B cell (primary cell): ENCODE measurements at regions not wholly inside any gene's neighbourhood (a gene's known extent, or its start where the extent isn't known, plus 50 kb on each side); places are given as distances from the start of the nearest gene placed in this dataset.
"Not testable (repeated sequence)": the region's sequence is repeated elsewhere in the genome, so short reads cannot be mapped to it uniquely, and the experiment has no call there.

ENCODE experiments used
- ATAC-seq: fragments of 200-7000 bp; cut with Tn5 transposase; one replicate; pipeline ENCODE4 v1.10.0; 2021; ENCODE audit warnings: low read depth, mild to moderate bottlenecking, moderate number of reproducible peaks, moderate library complexity
- CTCF ChIA-PET: fragments of 350-600 bp; sonication (Branson Sonifier 250); formaldehyde crosslinking; loops from one replicate; lab custom pipeline; 2021; ENCODE audit warnings: antibody characterized with exemption, inconsistent platforms; lab: Charles Lee
- POLR2A ChIA-PET: fragments of 350-600 bp; sonication (Branson Sonifier 250); formaldehyde crosslinking; loops from one replicate; lab custom pipeline; 2021; ENCODE audit warnings: antibody characterized with exemption; lab: Charles Lee
- DNase-seq: peaks from one replicate; pipeline ENCODE4 v3.0.0; 2013
- H2AFZ ChIP-seq: 2 replicates; pipeline ENCODE4 v1.6.1; 2012; ENCODE audit warnings: mild to moderate bottlenecking, low read depth, low read length; ENCODE audit not compliant: insufficient read depth, poor library complexity, severe bottlenecking
- H3K27ac ChIP-seq, 2 donors: 1 replicate in 1 of 2; 2 replicates in 1 of 2; pipeline ENCODE4 v1.5.1; 2012 to 2013; ENCODE audit warnings: low read length in 2 of 2, mild to moderate bottlenecking in 2 of 2, moderate library complexity in 1 of 2
- H3K27me3 ChIP-seq, 4 experiments: fragments of 200-600 bp in 1 of 4; sonication (generic) in 1 of 4; replicated peaks in 1 of 4; 1 replicate in 2 of 4; 2 replicates in 2 of 4; pipeline versions ENCODE4 v1.6.1 to v1.7.0; 2013 to 2016; ENCODE audit warnings: low read length in 3 of 4, mild to moderate bottlenecking in 2 of 4, mixed read lengths in 1 of 4, moderate library complexity in 1 of 4; ENCODE audit not compliant: insufficient read depth in 4 of 4, control insufficient read depth in 3 of 4; ENCODE audit errors: control extremely low read depth in 1 of 4
- H3K36me3 ChIP-seq, 2 experiments: replicated peaks in 1 of 2; 1 replicate in 1 of 2; 2 replicates in 1 of 2; pipeline versions ENCODE4 v1.6.1 to v1.7.1; 2013; ENCODE audit warnings: low read length in 1 of 2; ENCODE audit not compliant: insufficient read depth in 2 of 2, control insufficient read depth in 1 of 2; ENCODE audit errors: control extremely low read depth in 1 of 2, extremely low read depth in 1 of 2
- H3K4me1 ChIP-seq, 2 donors: fragments of 200-600 bp in 1 of 2; sonication (generic) in 1 of 2; 1 replicate in 1 of 2; 2 replicates in 1 of 2; pipeline versions ENCODE4 v1.5.1 to v1.6.1; 2013 to 2017; ENCODE audit warnings: low read length in 2 of 2; ENCODE audit not compliant: control insufficient read depth in 2 of 2, insufficient read depth in 2 of 2
- H3K4me2 ChIP-seq: replicated peaks from 2 replicates; pipeline ENCODE3; 2012; ENCODE audit warnings: mild to moderate bottlenecking, low read depth, low read length; ENCODE audit not compliant: poor library complexity, severe bottlenecking
- H3K4me3 ChIP-seq, 5 experiments: fragments of 200-600 bp in 1 of 5; sonication (generic) in 1 of 5; 1 replicate in 3 of 5; 2 replicates in 2 of 5; pipeline versions ENCODE4 v1.5.1 to v1.7.0; 2011 to 2016; ENCODE audit warnings: low read length in 4 of 5, mild to moderate bottlenecking in 4 of 5, low read depth in 2 of 5, control low read depth in 1 of 5, moderate library complexity in 1 of 5; ENCODE audit not compliant: insufficient read depth in 1 of 5; ENCODE audit errors: control extremely low read depth in 1 of 5, extremely low read depth in 1 of 5
- H3K79me2 ChIP-seq: fragments of 200-600 bp; sonication (generic); one replicate; pipeline ENCODE4 v1.6.0; 2016; ENCODE audit warnings: low read length; ENCODE audit not compliant: control insufficient read depth, insufficient read depth
- H3K9ac ChIP-seq: fragments of 200-600 bp; sonication (generic); 2 replicates; pipeline ENCODE4 v1.6.1; 2017; ENCODE audit warnings: mild to moderate bottlenecking, low read length, moderate library complexity
- H3K9me3 ChIP-seq, 3 donors: one replicate each; pipeline versions ENCODE4 v1.6.1 to v1.7.1; 2013; ENCODE audit warnings: low read length in 2 of 3; ENCODE audit not compliant: control insufficient read depth in 2 of 3, insufficient read depth in 1 of 3; ENCODE audit errors: control extremely low read depth in 1 of 3
- H4K20me1 ChIP-seq: 2 replicates; pipeline ENCODE4 v1.6.0; 2012; ENCODE audit warnings: mild to moderate bottlenecking, low read length; ENCODE audit not compliant: insufficient read depth, control insufficient read depth, poor library complexity, severe bottlenecking
- H3K27ac Mint-ChIP-seq: one replicate; pipeline ENCODE4 v1.8.0; 2021; ENCODE audit warnings: mixed read lengths
- H3K27me3 Mint-ChIP-seq: one replicate; pipeline ENCODE4 v1.8.0; 2021; ENCODE audit warnings: mixed read lengths
- H3K4me1 Mint-ChIP-seq: one replicate; pipeline ENCODE4 v1.8.0; 2021; ENCODE audit warnings: mixed read lengths
- H3K4me3 Mint-ChIP-seq: one replicate; pipeline ENCODE4 v1.8.0; 2021; ENCODE audit warnings: mixed read lengths
- H3K9me3 Mint-ChIP-seq: one replicate; pipeline ENCODE4 v1.8.0; 2022; ENCODE audit warnings: mixed read lengths; ENCODE audit not compliant: insufficient read depth
- CTCF ChIP-seq: fragments of 200-600 bp; IDR thresholded peaks from one replicate; pipeline ENCODE4 v1.8.0; 2022; ENCODE audit warnings: antibody characterized with exemption, mild to moderate bottlenecking
- EZH2 ChIP-seq: IDR thresholded peaks from 2 replicates; pipeline ENCODE4 v1.6.1; 2012; ENCODE audit warnings: borderline replicate concordance, low read depth, mild to moderate bottlenecking, moderate library complexity, low read length; ENCODE audit not compliant: insufficient read depth, poor library complexity, severe bottlenecking
- WGBS: methylation state at CpG from one replicate; pipeline ENCODE4 v1.1.5; 2013; ENCODE audit warnings: missing lambda C conversion rate; ENCODE audit not compliant: insufficient coverage; 5-methylcytosine and 5-hydroxymethylcytosine counted together
- intact Hi-C: fragments of 100-400 bp; cut with micrococcal nuclease; formaldehyde crosslinking; loops from one replicate; pipeline ENCODE4 v1.10.0; 2022

- H3K4me1 Mint-ChIP-seq: no peaks in the 10 kb centered on the region
- Histone ChIP-seq H3K27me3 (no peaks in the 10 kb centered on the region), H3K27ac (no peak overlapping the region), H4K20me1 (no peaks in the 10 kb centered on the region), H3K4me2 (no peak overlapping the region), H3K9ac (no peak overlapping the region), H2AFZ (no peak overlapping the region), H3K79me2 (no peaks in the 10 kb centered on the region), H3K36me3 (no peaks in the 10 kb centered on the region), H3K4me1 (no peaks in the 10 kb centered on the region), H3K9me3 (no peaks in the 10 kb centered on the region), H3K4me3 (no peak overlapping the region)
- TF ChIP-seq CTCF: no peak
- H3K4me3 Mint-ChIP-seq: no peak overlapping the region
- ChIA-PET POLR2A (no interaction called here), CTCF (no interaction called here)
- intact Hi-C loops: no loop called here
- H3K27me3 Mint-ChIP-seq: no peaks in the 10 kb centered on the region
- DNase-seq (no peak), ATAC-seq (no peak)
- H3K27ac Mint-ChIP-seq: no peak overlapping the region
- no peaks in the 10 kb centered on the region for H3K9me3 Mint-ChIP-seq
Observed at GRCh38 chr9:2389404-2389803, 232.2 kb upstream of the VLDLR start.

- ChIA-PET POLR2A (no interaction called here), CTCF (no interaction called here)
- Histone ChIP-seq H3K27ac (no peak overlapping the region), H3K4me3 (no peak overlapping the region), H3K36me3 (no peaks in the 10 kb centered on the region), H2AFZ (no peak overlapping the region), H3K9ac (no peak overlapping the region), H3K27me3 (no peaks in the 10 kb centered on the region), H3K9me3 (no peaks in the 10 kb centered on the region), H4K20me1 (no peaks in the 10 kb centered on the region), H3K4me1 (no peaks in the 10 kb centered on the region), H3K79me2 (no peaks in the 10 kb centered on the region), H3K4me2 (no peak overlapping the region)
- Mint-ChIP-seq H3K4me3 (no peak overlapping the region), H3K9me3 (no peaks in the 10 kb centered on the region), H3K27me3 (no peaks in the 10 kb centered on the region), H3K4me1 (no peaks in the 10 kb centered on the region), H3K27ac (no peak overlapping the region)
- no peak for ATAC-seq
- TF ChIP-seq CTCF (no peak), EZH2 (no peak)
- no peak for DNase-seq
- 91% methylated on average over 3 of the region's 4 CpGs for WGBS
- intact Hi-C loops: no loop called here
Observed at GRCh38 chr9:2390028-2390427, 231.6 kb upstream of the VLDLR start.

- H3K27me3 Mint-ChIP-seq, ATAC-seq, H3K36me3 ChIP-seq, H3K9me3 Mint-ChIP-seq, DNase-seq, H3K27me3 ChIP-seq, POLR2A ChIA-PET, H3K4me3 Mint-ChIP-seq, H3K9ac ChIP-seq, H3K9me3 ChIP-seq, H3K4me1 ChIP-seq, H3K4me3 ChIP-seq, H3K27ac Mint-ChIP-seq, H3K4me2 ChIP-seq, CTCF ChIA-PET, H3K27ac ChIP-seq, H2AFZ ChIP-seq, H3K4me1 Mint-ChIP-seq, H4K20me1 ChIP-seq, intact Hi-C loops, H3K79me2 ChIP-seq: not testable (repeated sequence)
Observed at GRCh38 chr9:2391509-2392132, 230.0 kb upstream of the VLDLR start.
